Endodermal cell (in vitro differentiated cells): ENCODE measurements at regions not wholly inside any gene's neighbourhood (a gene's known extent, or its start where the extent isn't known, plus 50 kb on each side); places are given as distances from the start of the nearest gene placed in this dataset.
A peak's percentile ranks its signal among the peaks of the same experiment; 100 is the strongest.

Experiments used
- DNase-seq: peaks from one replicate; pipeline ENCODE4 v3.0.0-alpha.2; 2017
- H3K27ac ChIP-seq: 2 replicates; pipeline ENCODE4 v1.5.1; 2013; ENCODE audit warnings: mild to moderate bottlenecking, low read depth, low read length, moderate library complexity
- H3K27me3 ChIP-seq: 2 replicates; pipeline ENCODE4 v1.6.1; 2013; ENCODE audit warnings: mild to moderate bottlenecking, low read length, moderate library complexity; ENCODE audit not compliant: insufficient read depth, control insufficient read depth, poor library complexity, severe bottlenecking
- H3K36me3 ChIP-seq: 2 replicates; pipeline ENCODE4 v1.7.0; 2013; ENCODE audit warnings: mild to moderate bottlenecking, low read length, moderate library complexity; ENCODE audit not compliant: control insufficient read depth, insufficient read depth
- H3K4me1 ChIP-seq: one replicate; pipeline ENCODE4 v1.7.0; 2013; ENCODE audit warnings: low read length; ENCODE audit not compliant: control insufficient read depth, insufficient read depth
- H3K4me3 ChIP-seq: 2 replicates; pipeline ENCODE4 v1.5.1; 2013; ENCODE audit warnings: mild to moderate bottlenecking, low read length, moderate library complexity
- H3K9ac ChIP-seq: 2 replicates; pipeline ENCODE4 v1.6.1; 2013; ENCODE audit warnings: mild to moderate bottlenecking, low read length, moderate library complexity; ENCODE audit not compliant: poor library complexity, severe bottlenecking; ENCODE audit errors: extremely low read depth
- H3K9me3 ChIP-seq: 2 replicates; pipeline ENCODE4 v1.6.1; 2013; ENCODE audit warnings: mild to moderate bottlenecking, low read length, moderate library complexity; ENCODE audit not compliant: control insufficient read depth
- H3K27ac Mint-ChIP-seq: 2 replicates; pipeline ENCODE4 v1.8.0; 2020; ENCODE audit warnings: mixed read lengths
- H3K27me3 Mint-ChIP-seq: 2 replicates; pipeline ENCODE4 v1.8.0; 2021; ENCODE audit warnings: mild to moderate bottlenecking, mixed read lengths; ENCODE audit not compliant: insufficient read depth
- H3K36me3 Mint-ChIP-seq: 2 replicates; pipeline ENCODE4 v1.8.0; 2020; ENCODE audit warnings: low read depth, mixed read lengths
- H3K4me1 Mint-ChIP-seq: 2 replicates; pipeline ENCODE4 v1.8.0; 2020; ENCODE audit warnings: mixed read lengths
- H3K4me3 Mint-ChIP-seq: 2 replicates; pipeline ENCODE4 v1.8.0; 2020; ENCODE audit warnings: mild to moderate bottlenecking, moderate library complexity, mixed read lengths
- H3K9me3 Mint-ChIP-seq: 2 replicates; pipeline ENCODE4 v1.8.0; 2020; ENCODE audit warnings: mild to moderate bottlenecking, mixed read lengths
- WGBS, 2 experiments: methylation state at CpG; one replicate each; pipeline versions ENCODE4 v1.1.5 to v1.1.7; 2013; ENCODE audit warnings: missing lambda C conversion rate in 2 of 2, mixed read lengths in 1 of 2; ENCODE audit not compliant: insufficient coverage in 1 of 2, insufficient read length in 1 of 2; 5-methylcytosine and 5-hydroxymethylcytosine counted together
- TF ChIP-seq, protein P1 (sequence below): fragments of 200-600 bp; sonication (generic); conservative IDR thresholded peaks from 2 replicates; pipeline ENCODE4 v1.5.0; 2021; ENCODE audit warnings: antibody characterized with exemption, mild to moderate bottlenecking

DNA sequence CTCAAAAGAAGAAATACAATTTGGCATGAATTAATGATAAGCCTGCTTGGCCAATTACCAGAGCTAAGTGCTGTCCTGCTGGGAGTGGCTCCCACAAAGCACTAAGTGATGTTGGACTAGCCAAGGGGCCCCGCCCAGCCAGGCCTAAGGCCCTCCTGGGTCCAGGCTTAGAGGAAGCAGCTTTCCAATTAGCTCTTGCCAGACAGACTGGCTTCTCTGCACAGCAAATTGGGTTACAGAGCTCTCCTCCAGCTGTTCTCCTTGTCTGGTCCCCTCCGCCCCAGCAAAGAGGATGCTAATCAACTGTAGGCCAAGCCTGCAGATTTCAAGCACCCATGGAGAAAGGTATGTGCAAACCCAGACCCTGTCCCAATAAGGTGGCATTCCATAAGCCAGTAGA is 151.9 kb downstream of the DMRTA2 start:
- Histone ChIP-seq H3K9me3 (no peaks in the 10 kb centered on the region), H3K4me3 (no peak overlapping the region), H3K27me3 (peaks cover 10% of the 10 kb centered on the region), H3K4me1 (no peaks in the 10 kb centered on the region), H3K9ac (no peak overlapping the region), H3K36me3 (no peaks in the 10 kb centered on the region), H3K27ac (no peak overlapping the region)
- Mint-ChIP-seq H3K27ac (no peak overlapping the region), H3K4me3 (no peak overlapping the region), H3K9me3 (no peaks in the 10 kb centered on the region), H3K27me3 (peaks cover 25% of the 10 kb centered on the region), H3K36me3 (no peaks in the 10 kb centered on the region), H3K4me1 (peaks cover 23% of the 10 kb centered on the region)
- no peak for DNase-seq
- WGBS, 2 experiments = 62% methylated on average over 2 of the region's 2 CpGs
- TF ChIP-seq, protein P1, sequence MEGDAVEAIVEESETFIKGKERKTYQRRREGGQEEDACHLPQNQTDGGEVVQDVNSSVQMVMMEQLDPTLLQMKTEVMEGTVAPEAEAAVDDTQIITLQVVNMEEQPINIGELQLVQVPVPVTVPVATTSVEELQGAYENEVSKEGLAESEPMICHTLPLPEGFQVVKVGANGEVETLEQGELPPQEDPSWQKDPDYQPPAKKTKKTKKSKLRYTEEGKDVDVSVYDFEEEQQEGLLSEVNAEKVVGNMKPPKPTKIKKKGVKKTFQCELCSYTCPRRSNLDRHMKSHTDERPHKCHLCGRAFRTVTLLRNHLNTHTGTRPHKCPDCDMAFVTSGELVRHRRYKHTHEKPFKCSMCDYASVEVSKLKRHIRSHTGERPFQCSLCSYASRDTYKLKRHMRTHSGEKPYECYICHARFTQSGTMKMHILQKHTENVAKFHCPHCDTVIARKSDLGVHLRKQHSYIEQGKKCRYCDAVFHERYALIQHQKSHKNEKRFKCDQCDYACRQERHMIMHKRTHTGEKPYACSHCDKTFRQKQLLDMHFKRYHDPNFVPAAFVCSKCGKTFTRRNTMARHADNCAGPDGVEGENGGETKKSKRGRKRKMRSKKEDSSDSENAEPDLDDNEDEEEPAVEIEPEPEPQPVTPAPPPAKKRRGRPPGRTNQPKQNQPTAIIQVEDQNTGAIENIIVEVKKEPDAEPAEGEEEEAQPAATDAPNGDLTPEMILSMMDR = no peak

DNA sequence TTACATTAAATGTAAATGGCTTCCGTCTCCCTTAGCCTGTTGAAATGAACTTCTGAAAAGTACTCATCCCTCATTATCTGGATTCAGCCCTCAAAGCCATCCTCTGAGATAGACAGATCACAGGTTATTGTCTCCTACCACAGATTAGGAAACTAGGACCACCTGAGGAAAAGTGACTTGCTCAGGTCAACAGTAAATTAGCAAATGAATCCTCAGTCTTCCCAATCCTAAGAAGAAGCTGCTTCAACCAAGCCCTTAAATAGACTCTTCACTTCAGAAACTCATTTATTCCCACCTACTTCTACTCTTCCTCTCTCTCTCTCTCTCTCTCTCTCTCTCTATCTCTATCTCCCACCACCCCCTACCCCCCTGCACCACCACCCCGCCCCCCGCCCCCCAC is 152.3 kb downstream of the DMRTA2 start:
- WGBS, 2 experiments = 70 to 81% methylated on average over 1 of the region's 3 CpGs
- Mint-ChIP-seq H3K4me1 (peaks cover 24% of the 10 kb centered on the region), H3K27me3 (peaks cover 28% of the 10 kb centered on the region), H3K36me3 (no peaks in the 10 kb centered on the region), H3K4me3 (no peak overlapping the region), H3K9me3 (no peaks in the 10 kb centered on the region), H3K27ac (no peak overlapping the region)
- no peak overlapping the region for H3K27ac ChIP-seq
- no peaks in the 10 kb centered on the region for H3K36me3 ChIP-seq
- no peak overlapping the region for H3K9ac ChIP-seq
- H3K4me1 ChIP-seq = no peaks in the 10 kb centered on the region
- TF ChIP-seq, protein P1 = no peak
- no peak for DNase-seq
- no peak overlapping the region for H3K4me3 ChIP-seq
- H3K27me3 ChIP-seq = peaks cover 10% of the 10 kb centered on the region
- H3K9me3 ChIP-seq = no peaks in the 10 kb centered on the region

DNA sequence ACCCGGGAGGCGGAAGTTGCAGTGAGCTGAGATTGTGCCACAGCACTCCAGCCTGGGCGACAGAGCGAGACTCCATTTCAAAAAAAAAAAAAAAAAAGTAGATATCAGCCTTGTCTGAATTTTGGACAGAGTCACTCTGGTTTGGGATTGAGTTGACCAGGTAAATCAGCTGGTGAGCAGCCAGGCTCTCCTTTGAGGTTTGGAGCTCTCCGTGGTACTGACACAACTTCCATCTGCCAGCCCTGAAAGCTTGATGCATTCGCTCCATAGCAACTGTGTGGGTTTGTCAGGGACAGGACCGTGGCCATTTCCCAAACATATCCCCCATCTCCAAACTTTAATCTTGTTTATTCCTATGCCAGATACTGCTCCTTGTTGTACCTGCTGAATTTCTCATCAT is 155.2 kb downstream of the DMRTA2 start:
- H3K36me3 ChIP-seq = no peaks in the 10 kb centered on the region
- H3K36me3 Mint-ChIP-seq = no peaks in the 10 kb centered on the region
- no peaks in the 10 kb centered on the region for H3K9me3 Mint-ChIP-seq
- WGBS, 2 experiments = 22 to 67% methylated on average over 3 to 7 of the region's 7 CpGs
- H3K4me3 ChIP-seq = no peak overlapping the region
- no peak overlapping the region for H3K9ac ChIP-seq
- H3K27me3 Mint-ChIP-seq = peaks cover 32% of the 10 kb centered on the region
- no peak overlapping the region for H3K27ac Mint-ChIP-seq
- H3K4me3 Mint-ChIP-seq = no peak overlapping the region
- H3K9me3 ChIP-seq = no peaks in the 10 kb centered on the region
- peaks cover 15% of the 10 kb centered on the region for H3K27me3 ChIP-seq
- no peak overlapping the region for H3K27ac ChIP-seq
- TF ChIP-seq, protein P1 = no peak
- no peaks in the 10 kb centered on the region for H3K4me1 ChIP-seq
- peak; percentile 87 for DNase-seq
- peaks cover 30% of the 10 kb centered on the region for H3K4me1 Mint-ChIP-seq
